ENCODE measurements at regions not wholly inside any gene's neighbourhood (a gene's known extent, or its start where the extent isn't known, plus 50 kb on each side); places are given as distances from the start of the nearest gene placed in this dataset.

DNA sequence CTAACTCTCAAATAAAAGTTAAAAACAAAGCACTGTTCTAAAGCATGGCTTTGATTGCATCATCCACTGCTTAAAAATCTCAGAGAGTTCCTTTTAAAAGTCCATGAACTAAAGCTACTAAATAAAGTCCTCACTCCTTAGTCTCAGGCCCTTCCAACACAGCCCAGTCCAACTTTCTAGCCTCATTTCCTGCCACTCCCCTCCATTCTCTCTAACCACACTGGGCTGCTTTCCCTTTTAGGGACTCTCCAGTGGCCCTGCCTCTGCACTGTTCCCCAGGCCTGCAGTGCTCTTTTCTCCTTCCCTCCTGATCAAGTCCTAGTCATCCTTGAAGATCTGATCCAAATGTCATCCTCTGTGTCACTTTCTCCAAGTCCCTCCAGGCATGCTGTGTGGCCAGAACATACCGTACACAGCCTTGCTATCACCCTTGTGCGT, 56.9 kb upstream of the PPP1R3C start:
- H3F3A ChIP-seq (replicated peaks; ENCODE audit: low read depth), result no peaks in the 10 kb centered on the region
- Mint-ChIP-seq H3K9me3 (no peaks in the 10 kb centered on the region), H3K27me3 (ENCODE audit: insufficient read depth, low read depth, poor library complexity) (peaks cover 2% of the 10 kb centered on the region), H3K36me3 (ENCODE audit: low read depth) (no peaks in the 10 kb centered on the region), H3K4me3 (no peak overlapping the region), H3K27ac (peak overlapping the region; percentile 64), H3K4me1 (peaks cover 8% of the 10 kb centered on the region)
- H3K79me2 ChIP-seq (replicated peaks; ENCODE audit: insufficient read depth), result no peaks in the 10 kb centered on the region
- H3K27ac ChIP-seq (ENCODE audit: low read depth), result no peak overlapping the region
- TF ChIP-seq STAT1 (IDR thresholded peaks at IDR 0.05; ENCODE audit: unreplicated experiment), result no peak
- TF ChIP-seq CREB1 (CRISPR knock-in tag; IDR thresholded peaks at IDR 0.05; ENCODE audit: low read depth), result no peak
- no peak for TF ChIP-seq JUNB (IDR thresholded peaks at IDR 0.05; ENCODE audit: unreplicated experiment)
- TF ChIP-seq, protein P1, sequence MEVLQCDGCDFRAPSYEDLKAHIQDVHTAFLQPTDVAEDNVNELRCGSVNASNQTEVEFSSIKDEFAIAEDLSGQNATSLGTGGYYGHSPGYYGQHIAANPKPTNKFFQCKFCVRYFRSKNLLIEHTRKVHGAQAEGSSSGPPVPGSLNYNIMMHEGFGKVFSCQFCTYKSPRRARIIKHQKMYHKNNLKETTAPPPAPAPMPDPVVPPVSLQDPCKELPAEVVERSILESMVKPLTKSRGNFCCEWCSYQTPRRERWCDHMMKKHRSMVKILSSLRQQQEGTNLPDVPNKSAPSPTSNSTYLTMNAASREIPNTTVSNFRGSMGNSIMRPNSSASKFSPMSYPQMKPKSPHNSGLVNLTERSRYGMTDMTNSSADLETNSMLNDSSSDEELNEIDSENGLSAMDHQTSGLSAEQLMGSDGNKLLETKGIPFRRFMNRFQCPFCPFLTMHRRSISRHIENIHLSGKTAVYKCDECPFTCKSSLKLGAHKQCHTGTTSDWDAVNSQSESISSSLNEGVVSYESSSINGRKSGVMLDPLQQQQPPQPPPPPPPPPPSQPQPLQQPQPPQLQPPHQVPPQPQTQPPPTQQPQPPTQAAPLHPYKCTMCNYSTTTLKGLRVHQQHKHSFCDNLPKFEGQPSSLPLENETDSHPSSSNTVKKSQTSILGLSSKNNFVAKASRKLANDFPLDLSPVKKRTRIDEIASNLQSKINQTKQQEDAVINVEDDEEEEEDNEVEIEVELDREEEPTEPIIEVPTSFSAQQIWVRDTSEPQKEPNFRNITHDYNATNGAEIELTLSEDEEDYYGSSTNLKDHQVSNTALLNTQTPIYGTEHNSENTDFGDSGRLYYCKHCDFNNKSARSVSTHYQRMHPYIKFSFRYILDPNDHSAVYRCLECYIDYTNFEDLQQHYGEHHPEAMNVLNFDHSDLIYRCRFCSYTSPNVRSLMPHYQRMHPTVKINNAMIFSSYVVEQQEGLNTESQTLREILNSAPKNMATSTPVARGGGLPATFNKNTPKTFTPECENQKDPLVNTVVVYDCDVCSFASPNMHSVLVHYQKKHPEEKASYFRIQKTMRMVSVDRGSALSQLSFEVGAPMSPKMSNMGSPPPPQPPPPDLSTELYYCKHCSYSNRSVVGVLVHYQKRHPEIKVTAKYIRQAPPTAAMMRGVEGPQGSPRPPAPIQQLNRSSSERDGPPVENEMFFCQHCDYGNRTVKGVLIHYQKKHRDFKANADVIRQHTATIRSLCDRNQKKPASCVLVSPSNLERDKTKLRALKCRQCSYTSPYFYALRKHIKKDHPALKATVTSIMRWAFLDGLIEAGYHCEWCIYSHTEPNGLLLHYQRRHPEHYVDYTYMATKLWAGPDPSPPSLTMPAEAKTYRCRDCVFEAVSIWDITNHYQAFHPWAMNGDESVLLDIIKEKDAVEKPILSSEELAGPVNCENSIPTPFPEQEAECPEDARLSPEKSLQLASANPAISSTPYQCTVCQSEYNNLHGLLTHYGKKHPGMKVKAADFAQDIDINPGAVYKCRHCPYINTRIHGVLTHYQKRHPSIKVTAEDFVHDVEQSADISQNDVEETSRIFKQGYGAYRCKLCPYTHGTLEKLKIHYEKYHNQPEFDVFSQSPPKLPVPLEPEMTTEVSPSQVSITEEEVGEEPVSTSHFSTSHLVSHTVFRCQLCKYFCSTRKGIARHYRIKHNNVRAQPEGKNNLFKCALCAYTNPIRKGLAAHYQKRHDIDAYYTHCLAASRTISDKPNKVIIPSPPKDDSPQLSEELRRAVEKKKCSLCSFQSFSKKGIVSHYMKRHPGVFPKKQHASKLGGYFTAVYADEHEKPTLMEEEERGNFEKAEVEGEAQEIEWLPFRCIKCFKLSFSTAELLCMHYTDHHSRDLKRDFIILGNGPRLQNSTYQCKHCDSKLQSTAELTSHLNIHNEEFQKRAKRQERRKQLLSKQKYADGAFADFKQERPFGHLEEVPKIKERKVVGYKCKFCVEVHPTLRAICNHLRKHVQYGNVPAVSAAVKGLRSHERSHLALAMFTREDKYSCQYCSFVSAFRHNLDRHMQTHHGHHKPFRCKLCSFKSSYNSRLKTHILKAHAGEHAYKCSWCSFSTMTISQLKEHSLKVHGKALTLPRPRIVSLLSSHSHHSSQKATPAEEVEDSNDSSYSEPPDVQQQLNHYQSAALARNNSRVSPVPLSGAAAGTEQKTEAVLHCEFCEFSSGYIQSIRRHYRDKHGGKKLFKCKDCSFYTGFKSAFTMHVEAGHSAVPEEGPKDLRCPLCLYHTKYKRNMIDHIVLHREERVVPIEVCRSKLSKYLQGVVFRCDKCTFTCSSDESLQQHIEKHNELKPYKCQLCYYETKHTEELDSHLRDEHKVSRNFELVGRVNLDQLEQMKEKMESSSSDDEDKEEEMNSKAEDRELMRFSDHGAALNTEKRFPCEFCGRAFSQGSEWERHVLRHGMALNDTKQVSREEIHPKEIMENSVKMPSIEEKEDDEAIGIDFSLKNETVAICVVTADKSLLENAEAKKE (CRISPR knock-in tag; IDR thresholded peaks at IDR 0.05), result no peak
- TF ChIP-seq ETS1 (IDR thresholded peaks at IDR 0.05), result no peak
- TF ChIP-seq ZNF331 (CRISPR knock-in tag; IDR thresholded peaks at IDR 0.05; ENCODE audit: low read depth), result no peak
- no peak for TF ChIP-seq ZNF114 (CRISPR knock-in tag; IDR thresholded peaks at IDR 0.05)
- no peak for TF ChIP-seq REST (IDR thresholded peaks at IDR 0.05; ENCODE audit: unreplicated experiment)
- no peak for TF ChIP-seq EZH2phosphoT487 (IDR thresholded peaks at IDR 0.05; ENCODE audit: unreplicated experiment)
- TF ChIP-seq NANOG (IDR thresholded peaks at IDR 0.05; ENCODE audit: borderline replicate concordance), result no peak
- TF ChIP-seq, protein P2, sequence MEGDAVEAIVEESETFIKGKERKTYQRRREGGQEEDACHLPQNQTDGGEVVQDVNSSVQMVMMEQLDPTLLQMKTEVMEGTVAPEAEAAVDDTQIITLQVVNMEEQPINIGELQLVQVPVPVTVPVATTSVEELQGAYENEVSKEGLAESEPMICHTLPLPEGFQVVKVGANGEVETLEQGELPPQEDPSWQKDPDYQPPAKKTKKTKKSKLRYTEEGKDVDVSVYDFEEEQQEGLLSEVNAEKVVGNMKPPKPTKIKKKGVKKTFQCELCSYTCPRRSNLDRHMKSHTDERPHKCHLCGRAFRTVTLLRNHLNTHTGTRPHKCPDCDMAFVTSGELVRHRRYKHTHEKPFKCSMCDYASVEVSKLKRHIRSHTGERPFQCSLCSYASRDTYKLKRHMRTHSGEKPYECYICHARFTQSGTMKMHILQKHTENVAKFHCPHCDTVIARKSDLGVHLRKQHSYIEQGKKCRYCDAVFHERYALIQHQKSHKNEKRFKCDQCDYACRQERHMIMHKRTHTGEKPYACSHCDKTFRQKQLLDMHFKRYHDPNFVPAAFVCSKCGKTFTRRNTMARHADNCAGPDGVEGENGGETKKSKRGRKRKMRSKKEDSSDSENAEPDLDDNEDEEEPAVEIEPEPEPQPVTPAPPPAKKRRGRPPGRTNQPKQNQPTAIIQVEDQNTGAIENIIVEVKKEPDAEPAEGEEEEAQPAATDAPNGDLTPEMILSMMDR (conservative IDR thresholded peaks at IDR 0.05; ENCODE audit: low read depth in 2 of 2), result no peak
- TF ChIP-seq POLR2AphosphoS5 (IDR thresholded peaks at IDR 0.05; ENCODE audit: low read depth), result no peak
- no peaks in the 10 kb centered on the region for H3K4me1 ChIP-seq (ENCODE audit: insufficient read depth)
- H3K27me3 ChIP-seq (ENCODE audit: insufficient read depth), result no peaks in the 10 kb centered on the region
- no peak overlapping the region for H3K4me2 ChIP-seq
- no peak overlapping the region for H3K4me3 ChIP-seq
- H3K9me2 ChIP-seq (ENCODE audit: insufficient read depth), result peaks cover 6% of the 10 kb centered on the region; the same call in 1 of the 2 replicates
- no peak for ATAC-seq
- peak overlapping the region; percentile 88 for H2AFZ ChIP-seq
- H4K20me1 ChIP-seq (replicated peaks; ENCODE audit: insufficient read depth), result no peaks in the 10 kb centered on the region
- H3K36me3 ChIP-seq (ENCODE audit: insufficient read depth), result no peaks in the 10 kb centered on the region
- peak; percentile 7 for DNase-seq (ENCODE audit: low spot score)

All from GM23338 (cell line).